Liver (tissue), 8 donors: ENCODE measurements at regions not wholly inside any gene's neighbourhood (a gene's known extent, or its start where the extent isn't known, plus 50 kb on each side); places are given as distances from the start of the nearest gene placed in this dataset.

ENCODE experiments used
- DNase-seq: peaks from one replicate; pipeline ENCODE4 v3.0.0-alpha.2; 2017; ENCODE audit warnings: low spot score
- H3K27ac ChIP-seq, 2 donors: one replicate each; pipeline ENCODE4 v1.7.0; 2013; ENCODE audit warnings: inconsistent platforms in 2 of 2, low read length in 2 of 2, control low read depth in 1 of 2, low read depth in 1 of 2, mild to moderate bottlenecking in 1 of 2
- H3K27me3 ChIP-seq, 4 donors: one replicate each; pipeline versions ENCODE4 v1.6.1 to v1.7.0; 2013; ENCODE audit warnings: low read length in 3 of 4, inconsistent platforms in 1 of 4, mild to moderate bottlenecking in 1 of 4, moderate library complexity in 1 of 4; ENCODE audit not compliant: control insufficient read depth in 4 of 4, insufficient read depth in 4 of 4
- H3K36me3 ChIP-seq, 4 donors: one replicate each; pipeline versions ENCODE4 v1.6.1 to v1.7.0; 2013; ENCODE audit warnings: low read length in 3 of 4, mild to moderate bottlenecking in 3 of 4, low read depth in 1 of 4, moderate library complexity in 1 of 4; ENCODE audit not compliant: control insufficient read depth in 4 of 4, insufficient read depth in 3 of 4
- H3K4me1 ChIP-seq, 4 donors: one replicate each; pipeline versions ENCODE4 v1.6.1 to v1.7.0; 2013; ENCODE audit warnings: low read length in 3 of 4, mild to moderate bottlenecking in 3 of 4, moderate library complexity in 1 of 4; ENCODE audit not compliant: control insufficient read depth in 4 of 4, insufficient read depth in 4 of 4
- H3K4me3 ChIP-seq, 3 donors: one replicate each; pipeline versions ENCODE4 v1.6.1 to v1.7.0; 2013; ENCODE audit warnings: low read length in 3 of 3, control low read depth in 1 of 3, low read depth in 1 of 3, mild to moderate bottlenecking in 1 of 3
- H3K9ac ChIP-seq, 2 donors: one replicate each; pipeline ENCODE4 v1.7.0; 2013; ENCODE audit warnings: low read length in 2 of 2, mild to moderate bottlenecking in 2 of 2, moderate library complexity in 2 of 2, control low read depth in 1 of 2, low read depth in 1 of 2
- H3K9me3 ChIP-seq, 4 donors: one replicate each; pipeline versions ENCODE4 v1.6.1 to v1.7.0; 2013; ENCODE audit warnings: low read length in 3 of 4; ENCODE audit not compliant: control insufficient read depth in 4 of 4
- EGR1 ChIP-seq, 2 donors: IDR thresholded peaks; 2 replicates each; pipeline ENCODE4 v1.6.1; 2016 to 2018; ENCODE audit warnings: antibody characterized with exemption in 2 of 2, low read depth in 2 of 2
- FOXA1 ChIP-seq: IDR thresholded peaks from 2 replicates; pipeline ENCODE4 v1.6.1; 2016; ENCODE audit warnings: antibody characterized with exemption
- HNF4A ChIP-seq, 2 donors: conservative IDR thresholded peaks; 2 replicates each; pipeline ENCODE4 v1.6.1; 2016; ENCODE audit warnings: antibody characterized with exemption in 2 of 2, mild to moderate bottlenecking in 2 of 2
- HNF4G ChIP-seq: IDR thresholded peaks from 2 replicates; pipeline ENCODE4 v1.6.1; 2016; ENCODE audit warnings: antibody characterized with exemption
- JUND ChIP-seq, 2 donors: IDR thresholded peaks; 2 replicates each; pipeline ENCODE4 v1.6.1; 2016; ENCODE audit warnings: antibody characterized with exemption in 2 of 2
- NR2F2 ChIP-seq: IDR thresholded peaks from 2 replicates; pipeline ENCODE4 v1.6.1; 2016; ENCODE audit warnings: antibody characterized with exemption
- RAD21 ChIP-seq, 2 donors: IDR thresholded peaks; 2 replicates each; pipeline ENCODE4 v1.6.1; 2016; ENCODE audit warnings: antibody characterized with exemption in 2 of 2, mild to moderate bottlenecking in 2 of 2
- RXRA ChIP-seq, 2 donors: IDR thresholded peaks; 2 replicates each; pipeline ENCODE4 v1.6.1; 2017 to 2018; ENCODE audit warnings: antibody characterized with exemption in 2 of 2, mild to moderate bottlenecking in 1 of 2
- SP1 ChIP-seq: IDR thresholded peaks from 2 replicates; pipeline ENCODE4 v1.6.1; 2018; ENCODE audit warnings: antibody characterized with exemption, mild to moderate bottlenecking
- TAF1 ChIP-seq: conservative IDR thresholded peaks from 2 replicates; pipeline ENCODE4 v1.6.1; 2016; ENCODE audit warnings: antibody characterized with exemption, mild to moderate bottlenecking
- YY1 ChIP-seq: IDR thresholded peaks from 2 replicates; pipeline ENCODE4 v1.6.1; 2016; ENCODE audit warnings: antibody characterized with exemption, mild to moderate bottlenecking
- WGBS: extraction: QIAGEN DNeasy Blood & Tissue Kit; methylation state at CpG from one replicate; pipeline ENCODE4 v1.1.7; 2013; 5-methylcytosine and 5-hydroxymethylcytosine counted together
- TF ChIP-seq, protein P1 (sequence below): fragments of 150-350 bp; IDR thresholded peaks from 2 replicates; pipeline ENCODE4 v1.5.1; 2017; ENCODE audit warnings: improper control_type of control experiment, low read depth, low read length; ENCODE audit not compliant: missing input control
- TF ChIP-seq, protein P2 (sequence below): IDR thresholded peaks from 2 replicates; pipeline ENCODE4 v1.6.1; 2016; ENCODE audit warnings: antibody characterized with exemption
- TF ChIP-seq, protein P3 (sequence below): IDR thresholded peaks from 2 replicates; pipeline ENCODE4 v1.6.1; 2016; ENCODE audit warnings: antibody characterized with exemption
- TF ChIP-seq, protein P4 (sequence below): IDR thresholded peaks from 2 replicates; pipeline ENCODE4 v1.6.1; 2016; ENCODE audit warnings: antibody characterized with exemption
- TF ChIP-seq, protein P5 (sequence below): IDR thresholded peaks from 2 replicates; pipeline ENCODE4 v1.6.1; 2016; ENCODE audit warnings: antibody characterized with exemption, mild to moderate bottlenecking
- donor health status: healthy.
- donor health status: healthy.
- donor health status: healthy.
- donor health status: healthy.
- donor health status: healthy.

DNA sequence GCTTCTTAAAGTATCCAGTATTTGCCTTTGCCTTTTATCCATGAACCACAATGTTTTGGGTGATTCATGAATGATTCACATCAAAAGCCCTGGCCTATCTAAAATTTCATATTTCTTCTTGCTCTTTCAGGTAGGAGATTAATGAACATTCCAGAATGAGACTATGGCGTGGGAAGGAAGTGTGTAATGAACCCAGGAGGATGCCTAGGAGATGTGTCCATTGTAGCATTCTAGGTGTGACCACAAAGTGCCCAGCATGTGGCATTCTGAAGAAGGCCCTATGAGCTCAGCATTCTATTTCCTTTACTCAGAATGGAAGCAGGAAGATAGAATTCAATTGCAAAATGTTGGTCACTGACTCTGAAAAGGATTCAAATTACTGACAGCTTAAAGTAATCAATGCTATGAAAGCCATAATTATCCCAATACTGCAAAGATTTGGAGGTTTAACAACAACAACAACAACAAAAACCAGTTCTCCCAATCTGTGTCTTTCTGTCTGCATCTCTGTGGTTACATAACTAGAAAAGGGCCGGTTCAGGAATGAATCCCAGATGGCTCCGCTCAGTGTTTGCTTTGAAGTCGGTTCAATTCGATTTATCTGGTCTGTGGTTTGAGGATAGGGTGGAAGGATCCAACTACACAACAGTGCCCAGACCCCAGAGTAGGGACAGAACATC, 126.7 kb downstream of the FOXD1 start:
- Histone ChIP-seq H3K9ac (no peak overlapping the region), H3K4me1 (no peaks in the 10 kb centered on the region), H3K4me3 (no peak overlapping the region), H3K36me3 (no peaks in the 10 kb centered on the region), H3K27ac (no peak overlapping the region), H3K9me3 (peaks cover 0 to 4% (median 0%) of the 10 kb centered on the region in 4 donors), H3K27me3 (peaks cover 0 to 8% (median 3%) of the 10 kb centered on the region in 4 donors)
- TF ChIP-seq, protein P1, sequence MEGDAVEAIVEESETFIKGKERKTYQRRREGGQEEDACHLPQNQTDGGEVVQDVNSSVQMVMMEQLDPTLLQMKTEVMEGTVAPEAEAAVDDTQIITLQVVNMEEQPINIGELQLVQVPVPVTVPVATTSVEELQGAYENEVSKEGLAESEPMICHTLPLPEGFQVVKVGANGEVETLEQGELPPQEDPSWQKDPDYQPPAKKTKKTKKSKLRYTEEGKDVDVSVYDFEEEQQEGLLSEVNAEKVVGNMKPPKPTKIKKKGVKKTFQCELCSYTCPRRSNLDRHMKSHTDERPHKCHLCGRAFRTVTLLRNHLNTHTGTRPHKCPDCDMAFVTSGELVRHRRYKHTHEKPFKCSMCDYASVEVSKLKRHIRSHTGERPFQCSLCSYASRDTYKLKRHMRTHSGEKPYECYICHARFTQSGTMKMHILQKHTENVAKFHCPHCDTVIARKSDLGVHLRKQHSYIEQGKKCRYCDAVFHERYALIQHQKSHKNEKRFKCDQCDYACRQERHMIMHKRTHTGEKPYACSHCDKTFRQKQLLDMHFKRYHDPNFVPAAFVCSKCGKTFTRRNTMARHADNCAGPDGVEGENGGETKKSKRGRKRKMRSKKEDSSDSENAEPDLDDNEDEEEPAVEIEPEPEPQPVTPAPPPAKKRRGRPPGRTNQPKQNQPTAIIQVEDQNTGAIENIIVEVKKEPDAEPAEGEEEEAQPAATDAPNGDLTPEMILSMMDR, result no peak
- TF ChIP-seq SP1, result no peak
- no peak for TF ChIP-seq EGR1 (IDR thresholded peaks at IDR 0.05; ENCODE audit: low read depth in 2 of 2)
- TF ChIP-seq TAF1, result no peak
- no peak for TF ChIP-seq RAD21 (IDR thresholded peaks at IDR 0.05)
- TF ChIP-seq JUND (IDR thresholded peaks at IDR 0.05), result no peak
- no peak for TF ChIP-seq YY1
- TF ChIP-seq HNF4A (conservative IDR thresholded peaks at IDR 0.05), result no peak
- TF ChIP-seq, protein P2, sequence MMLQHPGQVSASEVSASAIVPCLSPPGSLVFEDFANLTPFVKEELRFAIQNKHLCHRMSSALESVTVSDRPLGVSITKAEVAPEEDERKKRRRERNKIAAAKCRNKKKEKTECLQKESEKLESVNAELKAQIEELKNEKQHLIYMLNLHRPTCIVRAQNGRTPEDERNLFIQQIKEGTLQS, result no peak
- TF ChIP-seq, protein P3, sequence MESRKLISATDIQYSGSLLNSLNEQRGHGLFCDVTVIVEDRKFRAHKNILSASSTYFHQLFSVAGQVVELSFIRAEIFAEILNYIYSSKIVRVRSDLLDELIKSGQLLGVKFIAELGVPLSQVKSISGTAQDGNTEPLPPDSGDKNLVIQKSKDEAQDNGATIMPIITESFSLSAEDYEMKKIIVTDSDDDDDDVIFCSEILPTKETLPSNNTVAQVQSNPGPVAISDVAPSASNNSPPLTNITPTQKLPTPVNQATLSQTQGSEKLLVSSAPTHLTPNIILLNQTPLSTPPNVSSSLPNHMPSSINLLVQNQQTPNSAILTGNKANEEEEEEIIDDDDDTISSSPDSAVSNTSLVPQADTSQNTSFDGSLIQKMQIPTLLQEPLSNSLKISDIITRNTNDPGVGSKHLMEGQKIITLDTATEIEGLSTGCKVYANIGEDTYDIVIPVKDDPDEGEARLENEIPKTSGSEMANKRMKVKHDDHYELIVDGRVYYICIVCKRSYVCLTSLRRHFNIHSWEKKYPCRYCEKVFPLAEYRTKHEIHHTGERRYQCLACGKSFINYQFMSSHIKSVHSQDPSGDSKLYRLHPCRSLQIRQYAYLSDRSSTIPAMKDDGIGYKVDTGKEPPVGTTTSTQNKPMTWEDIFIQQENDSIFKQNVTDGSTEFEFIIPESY, result no peak
- TF ChIP-seq RXRA (IDR thresholded peaks at IDR 0.05), result no peak
- no peak for TF ChIP-seq NR2F2
- no peak for TF ChIP-seq HNF4G
- TF ChIP-seq, protein P4, sequence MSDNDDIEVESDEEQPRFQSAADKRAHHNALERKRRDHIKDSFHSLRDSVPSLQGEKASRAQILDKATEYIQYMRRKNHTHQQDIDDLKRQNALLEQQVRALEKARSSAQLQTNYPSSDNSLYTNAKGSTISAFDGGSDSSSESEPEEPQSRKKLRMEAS, result no peak
- TF ChIP-seq, protein P5, sequence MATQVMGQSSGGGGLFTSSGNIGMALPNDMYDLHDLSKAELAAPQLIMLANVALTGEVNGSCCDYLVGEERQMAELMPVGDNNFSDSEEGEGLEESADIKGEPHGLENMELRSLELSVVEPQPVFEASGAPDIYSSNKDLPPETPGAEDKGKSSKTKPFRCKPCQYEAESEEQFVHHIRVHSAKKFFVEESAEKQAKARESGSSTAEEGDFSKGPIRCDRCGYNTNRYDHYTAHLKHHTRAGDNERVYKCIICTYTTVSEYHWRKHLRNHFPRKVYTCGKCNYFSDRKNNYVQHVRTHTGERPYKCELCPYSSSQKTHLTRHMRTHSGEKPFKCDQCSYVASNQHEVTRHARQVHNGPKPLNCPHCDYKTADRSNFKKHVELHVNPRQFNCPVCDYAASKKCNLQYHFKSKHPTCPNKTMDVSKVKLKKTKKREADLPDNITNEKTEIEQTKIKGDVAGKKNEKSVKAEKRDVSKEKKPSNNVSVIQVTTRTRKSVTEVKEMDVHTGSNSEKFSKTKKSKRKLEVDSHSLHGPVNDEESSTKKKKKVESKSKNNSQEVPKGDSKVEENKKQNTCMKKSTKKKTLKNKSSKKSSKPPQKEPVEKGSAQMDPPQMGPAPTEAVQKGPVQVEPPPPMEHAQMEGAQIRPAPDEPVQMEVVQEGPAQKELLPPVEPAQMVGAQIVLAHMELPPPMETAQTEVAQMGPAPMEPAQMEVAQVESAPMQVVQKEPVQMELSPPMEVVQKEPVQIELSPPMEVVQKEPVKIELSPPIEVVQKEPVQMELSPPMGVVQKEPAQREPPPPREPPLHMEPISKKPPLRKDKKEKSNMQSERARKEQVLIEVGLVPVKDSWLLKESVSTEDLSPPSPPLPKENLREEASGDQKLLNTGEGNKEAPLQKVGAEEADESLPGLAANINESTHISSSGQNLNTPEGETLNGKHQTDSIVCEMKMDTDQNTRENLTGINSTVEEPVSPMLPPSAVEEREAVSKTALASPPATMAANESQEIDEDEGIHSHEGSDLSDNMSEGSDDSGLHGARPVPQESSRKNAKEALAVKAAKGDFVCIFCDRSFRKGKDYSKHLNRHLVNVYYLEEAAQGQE, result no peak
- 52% methylated on average over 5 of the region's 5 CpGs for WGBS
- DNase-seq, result no peak

DNA sequence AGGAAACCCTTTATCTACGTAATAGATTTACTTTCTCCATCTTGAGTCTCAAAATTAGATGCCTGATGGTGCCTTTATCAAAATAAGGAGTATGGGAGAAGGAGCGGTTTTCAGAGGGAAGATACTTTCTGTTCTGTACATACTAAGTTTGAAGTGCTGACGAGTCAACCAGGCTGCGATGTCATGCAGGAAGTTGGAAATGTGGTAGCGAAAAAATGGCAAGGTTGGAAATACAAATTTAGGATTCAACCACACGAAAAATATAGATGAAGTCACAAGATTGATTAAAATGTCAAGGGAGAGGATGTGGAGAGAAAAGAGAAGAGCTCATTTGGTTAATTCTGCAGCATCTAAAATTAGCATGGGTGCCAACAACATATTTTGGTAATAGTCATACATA, 129.5 kb downstream of the FOXD1 start:
- peaks cover 0 to 8% (median 3%) of the 10 kb centered on the region in 4 donors for H3K27me3 ChIP-seq
- WGBS, result 78% methylated on average over 6 of the region's 6 CpGs

More for the DNA sequence above, 129.5 kb downstream of the FOXD1 start:
- TF ChIP-seq JUND (IDR thresholded peaks at IDR 0.05) (no peak), RAD21 (IDR thresholded peaks at IDR 0.05) (no peak), HNF4G (no peak), TAF1 (no peak), FOXA1 (no peak), HNF4A (conservative IDR thresholded peaks at IDR 0.05) (no peak), YY1 (no peak)
- TF ChIP-seq, protein P5, result no peak
- H3K27ac ChIP-seq, result no peak overlapping the region
- no peaks in the 10 kb centered on the region for H3K36me3 ChIP-seq
- no peak overlapping the region for H3K9ac ChIP-seq
- peaks cover 0 to 4% (median 0%) of the 10 kb centered on the region in 4 donors for H3K9me3 ChIP-seq
- no peaks in the 10 kb centered on the region for H3K4me1 ChIP-seq
- DNase-seq, result no peak
- H3K4me3 ChIP-seq, result no peak overlapping the region
